Stimulated activated CD8-positive, alpha-beta memory T cell treated with anti-CD3 and anti-CD28 coated beads, Interleukin-12 subunit alpha, Interleukin-12 subunit beta, amount 100 ng/mL, for 1 hour (primary cell): ENCODE measurements at regions not wholly inside any gene's neighbourhood (a gene's known extent, or its start where the extent isn't known, plus 50 kb on each side); places are given as distances from the start of the nearest gene placed in this dataset.
"Not testable (repeated sequence)": the region's sequence is repeated elsewhere in the genome, so short reads cannot be mapped to it uniquely, and the experiment has no call there.

Experiments
- DNase-seq: peaks from one replicate; pipeline ENCODE4 v3.0.0-alpha.2; 2020; ENCODE audit warnings: low read depth

GRCh38 chr17:14621826-14622614 lies 321.1 kb downstream of the HS3ST3B1 start:
- DNase-seq, result no peak

GRCh38 chr17:14619821-14620220 lies 318.9 kb downstream of the HS3ST3B1 start:
- no peak for DNase-seq

GRCh38 chr17:14616528-14616927 lies 315.6 kb downstream of the HS3ST3B1 start:
- no peak for DNase-seq

GRCh38 chr17:14605267-14605599 lies 304.4 kb downstream of the HS3ST3B1 start:
- DNase-seq, result no peak

GRCh38 chr17:14604591-14605266 lies 303.8 kb downstream of the HS3ST3B1 start:
- DNase-seq, result no peak

GRCh38 chr17:14596224-14596623 lies 295.3 kb downstream of the HS3ST3B1 start:
- DNase-seq, result no peak

- no peak for DNase-seq
Observed at GRCh38 chr17:14595656-14596055, 294.8 kb downstream of the HS3ST3B1 start.

GRCh38 chr17:14594690-14595089 lies 293.8 kb downstream of the HS3ST3B1 start:
- DNase-seq, result no peak

- no peak for DNase-seq
Observed at GRCh38 chr17:14593956-14594355, 293.1 kb downstream of the HS3ST3B1 start.

GRCh38 chr17:14590459-14591250 lies 289.8 kb downstream of the HS3ST3B1 start:
- no peak for DNase-seq

- no peak for DNase-seq
Observed at GRCh38 chr17:14585099-14585498, 284.2 kb downstream of the HS3ST3B1 start.

GRCh38 chr17:14582996-14583395 lies 282.1 kb downstream of the HS3ST3B1 start:
- no peak for DNase-seq

- no peak for DNase-seq
Observed at GRCh38 chr17:14581186-14581830, 280.4 kb downstream of the HS3ST3B1 start.

GRCh38 chr17:14580499-14580898 lies 279.6 kb downstream of the HS3ST3B1 start:
- DNase-seq, result no peak

- no peak for DNase-seq
Observed at GRCh38 chr17:14579716-14580115, 278.8 kb downstream of the HS3ST3B1 start.

- DNase-seq, result no peak
Observed at GRCh38 chr17:14575471-14575953, 274.6 kb downstream of the HS3ST3B1 start.

GRCh38 chr17:14560325-14560724 lies 259.4 kb downstream of the HS3ST3B1 start:
- not testable (repeated sequence) for DNase-seq

GRCh38 chr17:14559264-14560119 lies 258.6 kb downstream of the HS3ST3B1 start:
- no peak for DNase-seq

- no peak for DNase-seq
Observed at GRCh38 chr17:14557480-14557879, 256.6 kb downstream of the HS3ST3B1 start.

- no peak for DNase-seq
Observed at GRCh38 chr17:14553847-14554246, 253.0 kb downstream of the HS3ST3B1 start.

- no peak for DNase-seq
Observed at GRCh38 chr17:14552306-14552705, 251.4 kb downstream of the HS3ST3B1 start.
